Inflammatory macrophage (primary cell): ENCODE measurements at regions not wholly inside any gene's neighbourhood (a gene's known extent, or its start where the extent isn't known, plus 50 kb on each side); places are given as distances from the start of the nearest gene placed in this dataset.

Experiments used
- DNase-seq, 2 donors: peaks; one replicate each; pipeline ENCODE4 v3.0.0-alpha.2; 2020 to 2022

DNA sequence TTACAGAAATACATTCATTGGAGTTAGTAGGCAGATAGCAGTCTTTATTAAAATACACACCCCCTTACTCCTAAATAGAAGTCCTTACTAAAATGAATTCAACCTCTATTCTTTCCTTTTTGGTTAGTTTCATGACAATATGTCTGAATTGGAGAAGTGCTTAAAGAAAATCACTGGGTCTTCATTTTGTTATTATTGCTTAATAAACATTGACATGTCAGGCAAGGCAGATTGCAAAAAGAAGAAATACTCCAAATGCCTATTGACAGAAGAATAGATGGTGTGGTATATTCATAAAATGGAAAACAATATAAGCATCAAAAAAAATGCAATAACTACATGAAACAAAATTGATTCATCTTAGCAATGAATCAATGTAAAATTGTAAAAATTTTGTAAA, 135.5 kb downstream of the TMEM26 start:
- DNase-seq, result no peak

DNA sequence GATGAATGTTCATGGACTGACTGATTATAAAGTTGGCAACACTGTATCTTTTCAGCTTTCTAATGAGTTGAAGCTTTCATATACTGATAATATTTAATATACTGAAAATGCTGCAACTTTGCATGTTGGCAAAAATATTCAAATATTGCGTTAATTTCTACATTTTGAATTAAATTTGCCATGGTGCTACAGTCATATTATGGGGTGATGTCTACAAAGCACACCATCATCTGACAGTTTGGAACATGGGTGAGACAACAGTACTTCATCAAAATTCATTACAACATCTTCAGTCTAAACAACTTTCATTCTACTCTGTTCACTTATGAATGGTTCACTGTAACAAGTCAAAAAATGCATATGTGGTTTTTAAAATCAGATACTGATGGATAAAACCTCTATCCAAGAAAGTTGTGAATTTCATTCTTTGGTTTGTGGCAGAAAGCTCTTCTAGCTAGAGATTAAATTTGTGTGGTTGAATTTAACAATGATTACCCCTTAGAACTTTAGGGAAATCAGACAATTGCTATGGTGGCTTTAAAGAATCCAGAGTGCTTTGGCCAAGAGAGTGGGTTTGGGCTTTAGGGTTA, 136.4 kb downstream of the TMEM26 start:
- DNase-seq, result no peak

DNA sequence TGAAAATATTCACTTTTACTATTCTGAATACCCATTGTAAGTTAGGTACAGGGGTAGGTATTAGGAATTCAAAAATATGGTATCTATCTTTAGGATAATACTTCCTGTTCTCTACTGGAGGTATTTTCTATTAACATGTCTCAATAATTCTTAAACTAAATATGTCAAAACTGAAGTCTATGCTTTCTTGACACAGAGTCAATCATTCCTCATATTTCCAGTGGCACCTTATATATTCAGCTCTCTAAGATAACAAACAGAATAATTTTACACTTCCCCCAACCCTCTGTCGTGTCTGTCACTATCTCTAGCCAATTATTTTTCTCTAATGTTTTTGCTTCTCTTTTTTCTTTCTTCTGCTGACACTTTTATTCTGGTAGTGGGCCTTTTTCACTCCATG, 138.9 kb downstream of the TMEM26 start:
- DNase-seq, result no peak

DNA sequence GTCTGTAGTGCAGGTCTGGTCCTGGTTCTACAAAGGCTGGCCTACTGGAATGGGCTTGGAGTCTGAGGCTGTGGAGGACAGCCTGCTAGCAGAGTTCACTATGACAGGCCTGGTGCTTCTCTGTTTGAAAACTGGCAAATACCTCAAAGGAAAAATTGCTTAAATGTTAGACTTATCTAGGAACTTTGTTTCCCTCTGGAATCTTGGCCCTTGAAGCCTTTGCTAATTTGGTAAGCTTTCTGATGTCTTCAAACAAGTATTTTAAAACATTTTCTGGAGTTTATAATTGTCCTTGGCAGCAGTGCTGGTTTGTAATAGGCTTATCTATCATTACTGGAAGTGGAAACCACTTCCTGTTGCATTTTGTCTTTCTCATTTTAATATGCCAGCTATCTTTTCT, 139.7 kb downstream of the TMEM26 start:
- DNase-seq, result no peak

DNA sequence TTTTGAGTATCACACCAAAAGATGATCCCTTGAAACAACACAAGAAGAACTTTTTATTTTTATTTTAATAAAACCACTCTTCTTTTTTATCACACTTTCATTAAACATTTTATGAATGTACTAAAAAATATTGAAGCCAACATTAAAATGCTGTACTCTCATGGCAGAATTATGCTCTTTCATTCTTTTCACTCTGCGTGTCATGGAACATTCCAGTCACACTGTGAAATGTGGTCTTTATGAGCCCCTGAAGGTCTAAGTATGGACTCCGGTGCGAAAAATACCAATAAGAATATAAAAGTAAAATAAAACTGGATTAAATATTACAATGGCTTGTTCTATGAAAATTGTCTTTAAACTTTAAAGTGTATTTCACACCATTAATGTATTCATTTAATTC, 148.4 kb downstream of the TMEM26 start:
- no peak for DNase-seq

DNA sequence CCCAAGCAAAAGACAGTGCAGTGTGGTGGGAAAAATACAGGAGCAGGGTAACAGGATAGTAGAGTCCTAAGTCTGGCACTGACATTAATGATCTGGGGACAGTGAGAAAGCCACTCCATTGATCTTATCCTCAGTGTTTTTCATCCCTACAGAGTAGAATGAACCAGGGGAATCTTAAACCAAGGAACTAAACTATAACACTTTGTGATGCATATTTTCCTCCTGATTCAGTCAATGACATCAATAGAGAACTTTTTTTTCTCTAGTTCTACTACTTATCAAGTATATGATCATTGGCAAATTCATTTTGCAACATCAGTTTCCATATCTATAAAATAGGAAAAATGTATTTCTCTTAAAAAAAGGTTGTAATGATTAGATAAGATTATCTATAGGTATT, 151.1 kb downstream of the TMEM26 start:
- no peak for DNase-seq

DNA sequence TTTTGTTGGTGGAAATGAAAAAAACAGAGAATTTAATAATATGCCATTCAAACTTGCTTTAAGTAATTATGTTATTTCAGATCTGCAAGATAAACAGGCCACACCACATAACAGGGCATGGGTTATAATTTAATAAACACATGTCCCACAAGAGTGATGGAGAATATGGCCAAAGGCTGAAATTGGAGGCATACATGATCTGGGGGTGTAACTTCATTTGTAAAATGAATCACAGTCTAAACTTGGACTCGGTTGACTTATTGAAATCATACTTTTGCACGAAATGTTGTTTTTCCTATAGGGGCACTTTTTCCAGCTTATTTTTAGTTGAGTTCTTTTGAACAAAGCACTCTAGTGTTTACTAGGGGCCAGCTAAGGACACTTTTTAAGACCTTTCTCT, 151.6 kb downstream of the TMEM26 start:
- no peak for DNase-seq

DNA sequence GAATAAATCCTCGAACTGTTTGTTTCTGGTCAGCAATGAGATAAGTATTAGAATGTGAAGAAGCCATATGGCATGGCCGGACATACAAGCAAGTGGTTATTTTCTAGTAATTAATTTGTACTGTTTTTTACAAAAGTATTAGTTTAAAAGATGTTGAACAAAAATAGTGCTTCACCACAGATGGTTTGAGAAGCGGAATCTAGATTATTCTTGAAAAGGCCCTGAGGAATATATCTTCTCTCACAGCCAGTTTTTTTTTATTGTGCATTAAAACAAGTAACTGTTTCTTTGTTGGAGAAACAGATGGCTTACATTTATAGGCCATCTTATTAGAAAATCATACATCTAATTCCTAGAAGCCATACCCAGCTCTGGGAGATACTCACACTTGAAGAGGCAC, 153.3 kb downstream of the TMEM26 start:
- DNase-seq, result no peak

DNA sequence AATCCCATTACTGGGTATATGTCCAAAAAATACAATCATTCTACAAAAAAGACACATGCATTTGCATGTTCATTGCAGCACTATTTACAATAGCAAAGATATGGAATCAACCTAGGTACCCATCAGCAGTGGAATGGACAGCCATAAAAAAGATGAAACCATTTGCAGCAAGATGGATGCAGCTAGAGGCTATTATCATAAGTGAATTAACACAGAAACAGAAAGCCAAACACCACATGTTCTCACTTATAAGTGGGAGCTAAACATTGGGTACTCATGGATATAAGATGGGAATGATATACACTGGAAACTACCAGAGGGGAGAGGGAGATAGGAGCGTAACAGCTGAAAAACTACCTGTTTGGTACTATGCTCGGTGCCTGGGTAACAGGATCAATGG, 154.0 kb downstream of the TMEM26 start:
- DNase-seq, result no peak

DNA sequence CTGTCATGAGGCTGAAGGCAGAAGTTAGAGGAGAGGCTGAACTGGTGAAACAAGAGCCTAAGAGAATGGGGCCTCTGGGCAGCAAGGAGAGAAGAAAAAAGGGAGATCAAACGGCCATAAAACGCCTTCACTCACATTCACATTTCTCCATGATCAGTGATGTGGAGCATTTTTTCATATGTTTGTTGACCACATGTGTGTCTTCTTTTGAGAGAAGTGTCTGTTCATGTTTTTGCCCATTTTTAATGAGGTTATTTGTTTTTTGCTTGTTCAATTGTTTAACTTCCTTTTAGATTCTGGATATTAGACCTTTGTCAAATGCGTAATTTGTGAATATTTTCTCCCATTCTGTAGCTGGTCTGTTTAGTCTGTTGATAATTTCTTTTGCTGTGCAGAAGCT, 155.0 kb downstream of the TMEM26 start:
- no peak for DNase-seq

DNA sequence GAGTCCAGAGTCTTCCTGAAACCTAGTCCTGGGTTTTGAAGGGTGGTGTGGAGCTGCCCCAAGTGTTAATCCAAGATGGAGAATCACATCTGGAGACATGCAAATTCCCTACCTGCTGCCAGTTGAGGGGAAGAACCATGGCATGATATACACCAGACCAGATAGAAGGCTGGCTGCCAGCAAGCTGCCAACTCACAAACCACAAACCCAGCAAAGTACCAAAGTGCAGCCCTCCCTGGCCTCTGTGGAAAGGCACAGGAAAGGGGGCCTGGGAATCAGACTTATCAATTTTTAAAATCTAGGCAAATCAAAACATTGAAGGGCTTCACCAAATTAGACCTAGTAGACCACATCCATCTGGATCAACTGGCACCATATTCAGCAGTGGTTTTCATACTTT, 157.0 kb downstream of the TMEM26 start:
- no peak for DNase-seq

DNA sequence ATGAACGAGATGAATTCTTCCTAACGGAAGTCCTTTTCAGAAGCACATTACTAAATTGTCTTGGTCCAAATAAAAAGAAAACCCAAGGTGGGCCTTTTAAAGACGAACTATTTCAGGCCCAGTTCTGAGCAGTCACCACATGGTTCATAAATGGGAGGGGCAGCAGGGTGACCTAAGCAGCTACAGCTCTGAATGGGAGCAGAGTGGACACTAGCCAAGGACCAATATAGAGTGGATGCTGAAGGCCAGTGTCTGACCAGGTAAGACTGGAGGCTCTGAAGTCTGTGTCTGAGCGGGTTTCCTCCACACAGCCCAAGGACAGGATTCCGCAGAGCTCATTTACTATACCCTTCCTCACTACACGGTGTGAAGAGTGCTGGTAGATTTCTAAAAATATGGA, 159.1 kb downstream of the TMEM26 start:
- DNase-seq, result no peak

DNA sequence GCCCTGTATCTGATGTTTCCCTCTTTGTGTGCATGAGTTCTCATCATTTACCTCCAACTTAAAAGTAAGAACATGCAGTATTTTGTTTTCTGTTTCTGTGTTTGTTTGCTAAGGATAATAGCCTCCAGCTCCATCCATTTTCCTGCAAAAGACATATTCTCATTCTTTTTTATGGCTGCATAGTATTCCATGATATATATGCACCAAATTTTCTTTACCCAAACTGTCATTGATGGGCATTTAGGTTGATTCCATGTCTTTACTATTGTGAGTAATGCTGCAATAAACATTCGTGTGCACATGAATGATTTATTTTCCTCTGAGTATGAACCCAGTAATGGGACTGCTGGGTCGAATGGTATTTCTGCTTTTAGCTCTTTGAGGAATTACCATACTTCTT, 163.4 kb downstream of the TMEM26 start:
- no peak for DNase-seq

DNA sequence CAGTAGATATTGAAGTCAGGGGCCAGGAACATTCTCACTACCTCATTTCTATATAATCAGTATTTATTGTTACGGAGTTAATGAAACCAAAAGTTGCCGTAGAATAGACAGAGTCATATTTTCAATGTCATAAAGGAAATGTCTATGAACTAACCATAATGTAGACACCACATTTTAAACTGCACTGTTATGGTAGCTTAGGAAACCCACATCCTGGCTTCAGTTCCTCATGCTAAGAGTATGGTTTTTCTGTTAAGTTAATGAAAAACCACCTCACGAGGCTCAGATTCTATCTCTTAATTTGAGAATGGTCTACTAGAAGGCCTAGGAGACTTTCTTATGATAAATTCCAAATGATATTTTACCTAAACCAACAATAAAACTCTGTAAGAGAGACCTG, 166.5 kb downstream of the TMEM26 start:
- DNase-seq, result peak; percentile 13 to 18

DNA sequence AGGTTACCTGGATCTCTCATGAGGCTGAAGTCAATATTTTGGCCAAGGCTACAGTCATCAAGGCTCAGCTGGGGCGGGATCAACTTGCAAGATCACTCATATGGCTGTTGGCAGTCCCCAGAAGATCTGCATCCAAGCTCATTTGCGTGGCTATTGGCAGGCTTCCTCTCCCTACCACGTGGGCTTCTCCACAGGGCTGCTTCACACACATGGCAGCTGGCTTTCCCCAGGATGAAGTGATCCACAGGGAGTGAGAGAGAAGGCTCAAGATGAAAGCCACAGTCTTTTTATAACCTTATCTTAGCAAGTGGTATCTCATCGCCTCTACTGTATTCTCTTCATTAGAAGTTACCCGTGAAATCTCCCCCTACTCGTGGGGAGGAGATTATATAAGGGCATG, 167.4 kb downstream of the TMEM26 start:
- no peak for DNase-seq

DNA sequence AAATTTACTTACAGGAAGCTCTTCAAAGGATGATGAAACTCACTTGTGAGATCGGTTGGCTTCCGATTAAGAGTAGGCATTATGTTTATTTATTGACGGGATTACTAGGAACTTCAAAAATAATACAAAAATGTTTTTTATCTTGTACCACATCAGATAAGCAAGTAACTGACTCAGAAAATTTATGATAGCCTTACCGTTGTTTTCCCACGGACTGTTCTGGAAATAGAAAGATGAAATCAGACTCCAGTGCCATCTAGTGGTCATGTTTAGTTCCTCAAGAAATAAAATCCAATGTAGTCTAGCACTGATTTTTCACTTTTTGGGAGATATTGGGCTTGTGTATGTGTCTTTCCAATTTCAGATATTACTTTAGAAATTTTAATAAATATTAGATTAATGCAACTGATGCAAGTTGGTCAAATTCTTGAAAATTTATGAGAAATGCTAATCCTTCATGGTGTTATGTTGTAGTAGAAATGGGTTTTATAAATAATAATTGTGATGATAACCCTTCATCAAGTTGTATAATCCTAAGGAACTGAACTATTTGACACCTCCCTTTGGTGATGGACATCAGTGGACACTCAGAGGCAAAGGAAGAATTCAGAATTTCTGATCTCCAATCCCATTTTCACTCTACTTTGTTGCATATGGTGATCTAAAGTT, 168.8 kb downstream of the TMEM26 start:
- DNase-seq, result peak; percentile 27 to 42

DNA sequence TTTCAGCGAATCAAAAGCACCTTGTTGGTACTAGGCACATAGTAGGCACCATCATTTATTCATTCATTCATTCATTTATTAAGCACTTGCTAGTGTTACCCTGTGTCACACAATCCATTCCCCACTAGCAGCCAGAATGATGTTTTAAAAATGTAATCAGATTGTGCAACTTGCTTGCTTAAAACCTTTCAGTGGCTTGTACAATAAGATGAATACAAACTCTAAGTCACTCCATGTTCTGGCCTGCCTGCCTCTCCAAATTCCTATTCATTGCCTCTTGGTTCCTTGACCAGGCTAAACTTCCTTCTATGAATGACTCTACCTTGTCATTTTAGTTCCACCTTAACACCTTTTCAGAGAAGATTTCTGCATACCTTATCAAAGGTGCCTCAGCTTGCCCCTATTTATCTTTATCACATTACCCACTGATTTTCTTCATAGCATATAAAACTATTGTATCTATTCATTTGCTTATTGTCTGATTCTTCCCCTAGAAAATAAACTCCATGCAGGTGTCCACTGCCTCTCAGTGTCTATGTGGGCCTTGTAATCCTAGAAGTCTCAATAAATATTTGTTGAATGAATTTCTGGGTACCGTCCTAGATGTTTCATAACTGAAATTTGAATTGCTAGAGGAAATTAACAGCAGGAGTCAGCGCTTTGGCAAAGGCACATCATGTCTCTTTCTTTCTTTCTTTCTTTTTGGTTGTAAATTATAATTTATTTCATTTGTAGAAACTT, 169.5 kb downstream of the TMEM26 start:
- DNase-seq, result no peak

DNA sequence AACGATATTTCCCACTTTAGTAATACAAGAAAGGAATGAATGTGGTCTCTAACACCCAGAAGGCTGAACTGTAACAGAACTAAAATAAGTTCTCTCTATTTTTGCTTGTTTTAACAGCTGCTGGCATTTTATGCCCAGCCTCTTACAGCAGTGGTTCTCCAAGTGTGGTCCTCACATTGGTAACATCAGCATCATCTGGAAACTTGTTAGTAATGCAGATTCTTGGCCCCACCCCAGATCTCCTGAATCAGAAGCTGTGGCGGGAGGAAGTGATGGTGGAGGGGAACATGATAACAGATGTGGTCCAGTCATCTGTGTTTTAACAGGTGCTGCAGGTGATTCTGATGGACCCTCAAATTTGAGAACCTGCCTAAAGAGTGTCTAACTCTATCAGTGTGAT, 170.1 kb downstream of the TMEM26 start:
- no peak for DNase-seq

DNA sequence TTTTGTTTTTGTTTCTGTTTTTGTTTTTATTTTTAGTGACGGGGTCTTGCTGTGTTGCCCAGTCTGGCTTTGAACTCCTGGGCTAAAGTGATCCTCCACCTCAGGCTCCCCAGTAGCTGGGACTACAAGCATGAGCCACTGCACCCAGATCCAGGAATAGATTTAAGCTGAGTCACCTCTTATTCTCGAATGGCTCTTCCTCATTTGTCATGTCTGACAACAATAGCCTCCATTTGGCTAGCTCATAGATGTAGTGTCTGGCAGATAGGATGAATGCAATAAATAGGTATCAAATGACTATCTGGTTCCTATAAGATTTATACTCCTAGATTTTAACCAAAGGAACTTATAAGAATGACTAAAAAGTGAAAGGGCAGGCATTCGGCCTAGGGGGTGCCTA, 172.9 kb downstream of the TMEM26 start:
- peak; percentile 14 to 18 for DNase-seq

DNA sequence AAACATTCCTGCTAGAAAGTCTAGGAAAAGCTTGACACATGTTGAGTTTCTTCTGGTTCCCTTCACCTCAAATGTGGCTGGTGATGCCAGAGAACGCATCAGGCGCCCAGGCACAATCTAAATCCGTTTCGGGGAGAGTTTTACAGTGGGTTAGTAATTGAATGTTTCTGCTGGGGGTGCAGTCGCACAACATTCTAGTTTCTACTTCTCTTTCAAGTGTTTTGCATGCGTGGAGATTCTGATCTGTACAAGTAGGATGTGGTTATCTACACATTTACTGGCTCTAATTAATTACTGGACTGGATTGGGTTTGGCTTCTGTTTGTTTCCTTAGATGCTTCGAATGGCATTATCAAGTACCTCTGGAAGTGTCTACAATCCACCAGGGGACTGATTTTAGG, 173.8 kb downstream of the TMEM26 start:
- DNase-seq, result no peak

DNA sequence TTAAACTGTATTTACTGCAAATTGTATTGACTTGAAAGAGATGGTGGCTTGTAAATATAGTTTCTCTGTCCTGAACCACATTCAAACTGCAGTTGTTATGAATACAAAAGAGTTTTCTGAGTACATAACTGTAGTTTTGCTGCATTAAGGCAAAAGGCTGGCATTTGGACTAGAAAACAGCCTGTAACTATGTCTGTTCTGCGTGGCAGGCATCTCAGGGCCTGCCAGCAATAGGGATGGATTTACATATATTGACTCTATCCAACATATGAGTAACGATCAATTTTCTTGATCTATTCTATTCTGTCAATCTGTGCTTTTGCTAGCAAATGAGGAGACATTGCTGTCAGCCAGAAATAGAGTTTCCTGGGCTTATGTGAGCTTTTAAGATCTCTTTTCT, 174.6 kb downstream of the TMEM26 start:
- DNase-seq, result no peak

DNA sequence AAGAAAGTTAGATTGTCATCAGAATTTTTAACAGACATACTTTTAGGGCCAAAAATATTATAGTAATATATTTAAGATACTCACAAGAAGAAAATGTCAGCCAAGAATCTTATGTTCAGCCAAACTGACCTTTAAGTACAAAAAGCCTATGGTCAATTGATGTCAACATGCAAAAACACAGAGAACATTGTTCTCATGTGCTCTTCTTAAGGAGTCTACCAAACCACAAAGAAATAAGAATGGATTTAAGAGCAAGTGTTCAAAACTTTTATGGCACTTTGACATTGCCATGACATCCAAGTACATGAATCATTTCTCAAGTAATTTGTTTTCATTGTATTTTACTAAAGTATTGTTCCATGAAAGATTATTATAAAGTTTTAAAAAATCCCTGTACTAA, 180.4 kb downstream of the TMEM26 start:
- no peak for DNase-seq

DNA sequence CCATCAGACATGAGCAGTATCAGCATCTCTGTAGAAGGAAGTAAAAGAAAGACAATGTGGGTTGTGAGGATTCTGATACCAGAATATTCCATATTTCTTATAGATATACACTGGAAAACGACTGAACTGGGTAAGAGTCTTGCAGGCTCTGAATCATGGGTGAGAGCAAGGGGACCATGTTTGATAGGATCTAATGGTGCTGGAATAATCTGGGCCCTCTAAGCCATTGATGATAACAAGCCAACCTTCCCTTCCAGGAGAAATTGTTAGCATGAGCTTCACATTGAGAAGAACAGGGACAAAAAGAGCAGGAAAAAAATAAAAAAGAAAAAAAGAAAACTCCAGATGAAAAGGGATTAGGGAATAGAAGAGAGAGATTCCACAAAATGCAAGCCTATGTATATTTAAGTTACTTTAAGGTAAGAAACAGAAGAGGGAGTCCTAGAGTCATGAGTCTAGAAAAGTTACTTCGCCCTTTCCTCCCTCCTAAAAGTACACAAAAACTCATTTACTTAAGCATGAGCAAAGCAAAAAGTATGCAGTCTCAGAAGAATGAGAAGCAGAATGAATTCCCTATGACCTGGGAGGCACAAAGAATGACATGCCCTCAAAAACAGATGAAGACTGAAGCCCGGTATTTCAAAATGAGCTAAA, 181.9 kb downstream of the TMEM26 start:
- no peak for DNase-seq

DNA sequence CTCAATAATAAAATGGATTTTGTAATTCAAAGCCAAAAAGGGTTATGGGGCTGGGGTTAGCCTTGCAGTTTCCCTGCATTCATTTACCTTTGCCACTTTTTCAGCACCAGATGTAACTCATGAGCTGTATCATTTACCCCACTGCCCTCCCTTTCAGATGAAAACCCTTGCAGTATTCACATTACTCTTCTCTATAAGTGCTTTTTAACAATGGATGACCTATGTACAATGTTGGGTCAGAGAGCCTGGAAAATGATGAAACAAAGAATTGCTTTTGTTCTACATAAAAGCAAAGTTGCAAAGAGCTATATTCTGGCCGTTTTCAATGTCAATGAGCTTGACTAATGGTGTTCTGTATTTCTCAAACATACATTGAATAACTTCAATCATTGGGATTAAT, 189.7 kb downstream of the TMEM26 start:
- no peak for DNase-seq
